Astrocyte (in vitro differentiated cells and primary cell): ENCODE measurements at regions not wholly inside any gene's neighbourhood (a gene's known extent, or its start where the extent isn't known, plus 50 kb on each side); places are given as distances from the start of the nearest gene placed in this dataset.

Experiments used
- DNase-seq: peaks from one replicate; pipeline ENCODE4 v3.0.0-alpha.2; 2010; ENCODE audit warnings: low read depth
- FAIRE-seq: peaks from 2 replicates; lab custom pipeline; 2011; peaks lifted over from hg19 to GRCh38; lab: Jason Lieb, UNC
- H2AFZ ChIP-seq: 2 replicates; pipeline ENCODE4 v1.6.0; 2012; ENCODE audit warnings: low read depth, low read length, inconsistent platforms
- H3K27ac ChIP-seq: 2 replicates; pipeline ENCODE4 v1.5.1; 2011; ENCODE audit warnings: low read depth, low read length, inconsistent platforms
- H3K27me3 ChIP-seq: 2 replicates; pipeline ENCODE4 v1.6.0; 2011; ENCODE audit warnings: low read length, inconsistent platforms; ENCODE audit not compliant: insufficient read depth
- H3K36me3 ChIP-seq: 2 replicates; pipeline ENCODE4 v1.5.1; 2011; ENCODE audit warnings: low read length, inconsistent platforms; ENCODE audit not compliant: insufficient read depth
- H3K4me1 ChIP-seq: 2 replicates; pipeline ENCODE4 v1.5.1; 2011; ENCODE audit warnings: low read length, inconsistent platforms; ENCODE audit not compliant: insufficient read depth
- H3K4me2 ChIP-seq: 2 replicates; pipeline ENCODE4 v1.6.0; 2012; ENCODE audit warnings: low read length, inconsistent platforms
- H3K4me3 ChIP-seq: 2 replicates; pipeline ENCODE4 v1.5.1; 2011; ENCODE audit warnings: low read depth, mild to moderate bottlenecking, low read length, inconsistent platforms; ENCODE audit not compliant: insufficient read depth
- H3K79me2 ChIP-seq: 2 replicates; pipeline ENCODE4 v1.6.0; 2012; ENCODE audit warnings: mild to moderate bottlenecking, low read length, inconsistent platforms; ENCODE audit not compliant: insufficient read depth
- H3K9ac ChIP-seq: 2 replicates; pipeline ENCODE4 v1.6.0; 2012; ENCODE audit warnings: mild to moderate bottlenecking, low read length, inconsistent platforms
- H3K9me3 ChIP-seq: 2 replicates; pipeline ENCODE4 v1.5.1; 2012; ENCODE audit warnings: low read depth, mild to moderate bottlenecking, low read length, inconsistent platforms; ENCODE audit not compliant: insufficient read depth
- H4K20me1 ChIP-seq: 2 replicates; pipeline ENCODE4 v1.6.0; 2012; ENCODE audit warnings: low read length, inconsistent platforms; ENCODE audit not compliant: insufficient read depth
- H3K27ac Mint-ChIP-seq: one replicate; pipeline ENCODE4 v1.8.0; 2021; ENCODE audit warnings: mild to moderate bottlenecking, mixed read lengths; ENCODE audit not compliant: unreplicated experiment
- H3K27me3 Mint-ChIP-seq: one replicate; pipeline ENCODE4 v1.8.0; 2021; ENCODE audit warnings: low read depth, mixed read lengths; ENCODE audit not compliant: unreplicated experiment
- H3K36me3 Mint-ChIP-seq: one replicate; pipeline ENCODE4 v1.8.0; 2021; ENCODE audit warnings: low read depth, mixed read lengths; ENCODE audit not compliant: unreplicated experiment
- H3K4me1 Mint-ChIP-seq: one replicate; pipeline ENCODE4 v1.8.0; 2021; ENCODE audit warnings: low read depth, mixed read lengths; ENCODE audit not compliant: unreplicated experiment
- H3K4me3 Mint-ChIP-seq: one replicate; pipeline ENCODE4 v1.8.0; 2021; ENCODE audit warnings: mild to moderate bottlenecking, moderate library complexity, mixed read lengths; ENCODE audit not compliant: unreplicated experiment
- H3K9me3 Mint-ChIP-seq: one replicate; pipeline ENCODE4 v1.8.0; 2021; ENCODE audit warnings: mild to moderate bottlenecking, mixed read lengths; ENCODE audit not compliant: unreplicated experiment
- CTCF ChIP-seq: IDR thresholded peaks from 2 replicates; pipeline ENCODE4 v1.5.1; 2011; ENCODE audit warnings: low read depth, mild to moderate bottlenecking, inconsistent platforms, low read length, moderate library complexity; ENCODE audit not compliant: insufficient read depth
- EZH2 ChIP-seq: IDR thresholded peaks from 2 replicates; pipeline ENCODE4 v1.6.1; 2012; ENCODE audit warnings: mild to moderate bottlenecking, low read length, inconsistent platforms; ENCODE audit not compliant: insufficient read depth

GRCh38 chr16:13561291-13562070 lies 358.5 kb upstream of the ERCC4 start:
- Histone ChIP-seq H3K4me2 (no peak overlapping the region), H3K9ac (no peak overlapping the region), H3K79me2 (no peaks in the 10 kb centered on the region), H3K27ac (no peak overlapping the region), H3K27me3 (no peaks in the 10 kb centered on the region), H3K36me3 (no peaks in the 10 kb centered on the region), H2AFZ (no peak overlapping the region), H3K4me3 (no peak overlapping the region), H4K20me1 (no peaks in the 10 kb centered on the region), H3K4me1 (no peaks in the 10 kb centered on the region), H3K9me3 (no peaks in the 10 kb centered on the region)
- no peak for TF ChIP-seq EZH2
- TF ChIP-seq CTCF, result no peak
- Mint-ChIP-seq H3K27me3 (no peaks in the 10 kb centered on the region), H3K9me3 (no peaks in the 10 kb centered on the region), H3K4me3 (no peak overlapping the region), H3K36me3 (no peaks in the 10 kb centered on the region), H3K27ac (no peak overlapping the region), H3K4me1 (no peaks in the 10 kb centered on the region)
- DNase-seq (no peak), FAIRE-seq (no peak)

GRCh38 chr16:13568803-13569202 lies 351.2 kb upstream of the ERCC4 start:
- no peak overlapping the region for H2AFZ ChIP-seq
- H3K9ac ChIP-seq, result no peak overlapping the region
- Mint-ChIP-seq H3K36me3 (no peaks in the 10 kb centered on the region), H3K4me3 (peak overlapping the region; percentile 24), H3K27me3 (no peaks in the 10 kb centered on the region), H3K27ac (no peak overlapping the region), H3K9me3 (peaks cover 3% of the 10 kb centered on the region), H3K4me1 (no peaks in the 10 kb centered on the region)
- H3K4me1 ChIP-seq, result no peaks in the 10 kb centered on the region
- no peak overlapping the region for H3K27ac ChIP-seq
- TF ChIP-seq CTCF (no peak), EZH2 (no peak)
- FAIRE-seq (no peak), DNase-seq (no peak)
- H3K27me3 ChIP-seq, result no peaks in the 10 kb centered on the region
- H3K4me3 ChIP-seq, result no peak overlapping the region
- H3K9me3 ChIP-seq, result peaks cover 9% of the 10 kb centered on the region
- no peak overlapping the region for H3K4me2 ChIP-seq
- no peaks in the 10 kb centered on the region for H3K36me3 ChIP-seq
- H3K79me2 ChIP-seq, result no peaks in the 10 kb centered on the region
- H4K20me1 ChIP-seq, result no peaks in the 10 kb centered on the region

GRCh38 chr16:13569986-13570385 lies 350.0 kb upstream of the ERCC4 start:
- peaks cover 3% of the 10 kb centered on the region for H3K9me3 Mint-ChIP-seq
- Histone ChIP-seq H3K4me2 (no peak overlapping the region), H3K27ac (no peak overlapping the region), H3K36me3 (no peaks in the 10 kb centered on the region), H3K4me3 (no peak overlapping the region), H2AFZ (no peak overlapping the region), H3K4me1 (no peaks in the 10 kb centered on the region), H4K20me1 (no peaks in the 10 kb centered on the region), H3K79me2 (no peaks in the 10 kb centered on the region), H3K9me3 (peaks cover 9% of the 10 kb centered on the region), H3K9ac (no peak overlapping the region), H3K27me3 (no peaks in the 10 kb centered on the region)
- no peaks in the 10 kb centered on the region for H3K27me3 Mint-ChIP-seq
- H3K27ac Mint-ChIP-seq, result no peak overlapping the region
- FAIRE-seq (no peak), DNase-seq (no peak)
- H3K4me1 Mint-ChIP-seq, result no peaks in the 10 kb centered on the region
- H3K36me3 Mint-ChIP-seq, result no peaks in the 10 kb centered on the region
- TF ChIP-seq EZH2, result no peak
- no peak for TF ChIP-seq CTCF
- H3K4me3 Mint-ChIP-seq, result no peak overlapping the region
